ENCODE measurements at regions not wholly inside any gene's neighbourhood (a gene's known extent, or its start where the extent isn't known, plus 50 kb on each side); places are given as distances from the start of the nearest gene placed in this dataset.
A peak's percentile ranks its signal among the peaks of the same experiment; 100 is the strongest.

GRCh38 chr1:93814059-93814794 lies 64.8 kb downstream of the DNTTIP2 start:
- TF ChIP-seq, protein P1, sequence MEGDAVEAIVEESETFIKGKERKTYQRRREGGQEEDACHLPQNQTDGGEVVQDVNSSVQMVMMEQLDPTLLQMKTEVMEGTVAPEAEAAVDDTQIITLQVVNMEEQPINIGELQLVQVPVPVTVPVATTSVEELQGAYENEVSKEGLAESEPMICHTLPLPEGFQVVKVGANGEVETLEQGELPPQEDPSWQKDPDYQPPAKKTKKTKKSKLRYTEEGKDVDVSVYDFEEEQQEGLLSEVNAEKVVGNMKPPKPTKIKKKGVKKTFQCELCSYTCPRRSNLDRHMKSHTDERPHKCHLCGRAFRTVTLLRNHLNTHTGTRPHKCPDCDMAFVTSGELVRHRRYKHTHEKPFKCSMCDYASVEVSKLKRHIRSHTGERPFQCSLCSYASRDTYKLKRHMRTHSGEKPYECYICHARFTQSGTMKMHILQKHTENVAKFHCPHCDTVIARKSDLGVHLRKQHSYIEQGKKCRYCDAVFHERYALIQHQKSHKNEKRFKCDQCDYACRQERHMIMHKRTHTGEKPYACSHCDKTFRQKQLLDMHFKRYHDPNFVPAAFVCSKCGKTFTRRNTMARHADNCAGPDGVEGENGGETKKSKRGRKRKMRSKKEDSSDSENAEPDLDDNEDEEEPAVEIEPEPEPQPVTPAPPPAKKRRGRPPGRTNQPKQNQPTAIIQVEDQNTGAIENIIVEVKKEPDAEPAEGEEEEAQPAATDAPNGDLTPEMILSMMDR (IDR thresholded peaks at IDR 0.05), result peak; percentile 78 to 96 (median 91)
- TF ChIP-seq POLR2A (IDR thresholded peaks at IDR 0.05), result no peak

All from uterus (tissue), 2 donors.